Occipital lobe (tissue), 1 donor: ENCODE measurements at regions not wholly inside any gene's neighbourhood (a gene's known extent, or its start where the extent isn't known, plus 50 kb on each side); places are given as distances from the start of the nearest gene placed in this dataset.
A peak's percentile ranks its signal among the peaks of the same experiment; 100 is the strongest.
"Not testable (repeated sequence)": the region's sequence is repeated elsewhere in the genome, so short reads cannot be mapped to it uniquely, and the experiment has no call there.

Experiments used
- DNase-seq: peaks from one replicate; lab custom pipeline; 2025; lab: John Stamatoyannopoulos, UW

GRCh38 chr22:33142282-33143055, 84.3 kb upstream of the SYN3 start:
- no peak for DNase-seq

- DNase-seq = no peak
Observed at GRCh38 chr22:33139937-33140336, 81.8 kb upstream of the SYN3 start.

GRCh38 chr22:33138333-33138732, 80.2 kb upstream of the SYN3 start:
- not testable (repeated sequence) for DNase-seq

- DNase-seq = no peak
Observed at GRCh38 chr22:33130473-33130872, 72.3 kb upstream of the SYN3 start.

DNA sequence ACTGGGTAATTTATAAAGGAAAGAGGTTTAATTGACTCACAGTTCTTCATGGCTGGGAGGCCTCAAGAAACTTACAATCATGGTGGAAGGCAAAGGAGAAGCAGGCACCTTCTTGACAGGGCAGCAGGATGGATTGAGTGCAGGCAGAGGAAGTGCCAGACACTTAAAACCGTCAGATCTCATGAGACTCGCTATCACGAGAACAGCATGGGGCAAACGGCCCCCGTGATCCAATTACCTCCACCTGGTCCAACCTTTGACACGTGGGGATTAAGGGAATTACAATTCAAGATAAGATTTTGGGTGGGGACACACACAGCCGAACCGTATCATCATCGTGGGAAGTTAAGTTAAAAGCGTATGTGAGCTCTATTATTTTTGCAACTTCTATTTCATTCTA, 71.4 kb upstream of the SYN3 start:
- no peak for DNase-seq

DNA sequence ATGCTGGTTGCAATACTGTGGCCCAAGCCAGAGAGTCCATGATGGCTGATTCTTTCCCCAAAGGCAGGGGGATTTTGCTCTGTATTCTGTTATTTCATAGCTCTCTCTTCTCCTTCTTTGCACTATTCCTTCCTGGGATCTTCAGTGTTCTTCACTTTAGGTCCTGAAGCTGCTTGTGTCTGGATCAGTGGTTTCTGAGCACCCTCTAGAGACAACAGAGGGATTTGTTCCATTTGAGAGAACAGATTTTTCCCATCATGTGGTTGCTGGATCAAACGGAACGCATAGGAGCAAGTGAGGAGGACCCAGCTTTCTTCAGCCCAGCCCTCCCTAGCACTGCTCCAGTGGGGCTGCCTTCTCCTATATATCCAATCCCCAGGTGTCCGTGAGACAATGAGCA, 68.7 kb upstream of the SYN3 start:
- peak; percentile 15 for DNase-seq

- DNase-seq = no peak
Observed at GRCh38 chr22:33124471-33124870, 66.3 kb upstream of the SYN3 start.

- not testable (repeated sequence) for DNase-seq
Observed at GRCh38 chr22:33122439-33122838, 64.3 kb upstream of the SYN3 start.

- no peak for DNase-seq
Observed at GRCh38 chr22:33119044-33119443, 60.9 kb upstream of the SYN3 start.

GRCh38 chr22:33117821-33118220, 59.6 kb upstream of the SYN3 start:
- DNase-seq = no peak

DNA sequence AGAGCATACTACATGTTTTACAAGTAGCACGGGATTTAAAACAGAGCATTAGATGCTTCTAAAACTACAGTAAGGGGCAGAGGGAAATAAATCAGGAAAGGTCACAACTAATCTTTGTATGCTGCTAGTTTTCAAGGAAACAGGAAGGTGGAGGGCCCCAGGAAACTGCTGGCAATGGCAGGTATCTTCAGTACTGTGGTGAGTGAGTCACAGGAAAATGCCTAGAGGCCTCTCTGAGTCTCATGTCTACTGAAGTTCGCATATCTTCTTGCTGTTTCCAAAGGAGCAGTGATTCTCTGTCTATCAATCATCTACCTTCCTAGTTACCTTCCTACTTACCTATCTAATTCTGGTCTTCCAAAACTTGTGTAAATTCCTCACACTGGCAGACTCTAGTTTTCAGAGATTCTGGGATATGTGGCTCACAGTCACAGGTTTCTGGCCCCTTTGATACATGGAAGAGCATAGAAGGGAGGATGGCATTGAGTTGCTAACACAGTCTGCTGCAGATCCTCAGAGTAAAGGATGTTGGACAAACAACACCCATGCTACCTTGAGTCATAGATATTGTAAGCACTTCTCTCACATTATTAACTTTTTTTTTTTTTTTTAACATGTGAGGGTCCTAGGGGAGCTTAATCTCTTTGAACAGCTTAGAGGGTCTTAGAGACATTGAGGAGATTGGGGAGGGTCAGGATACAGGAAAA, 58.8 kb upstream of the SYN3 start:
- DNase-seq = no peak

DNA sequence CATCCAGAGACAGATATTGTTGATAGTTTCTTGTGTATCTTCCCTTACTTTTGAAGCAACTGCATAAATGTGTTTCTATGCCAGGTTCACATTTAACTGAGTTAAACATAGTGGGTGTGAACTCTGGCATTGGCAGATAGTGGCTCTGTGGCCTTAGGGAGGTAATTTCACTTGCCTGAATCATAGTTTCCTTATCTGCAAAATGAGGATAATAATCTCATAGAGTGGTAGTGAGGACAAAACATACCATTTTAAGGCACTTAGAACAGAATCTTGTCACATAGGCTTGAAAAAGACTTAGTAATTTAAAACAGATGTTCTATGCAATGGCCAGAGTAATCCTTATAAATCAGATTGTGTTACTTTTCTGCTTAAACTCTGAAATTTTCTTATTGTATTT, 56.4 kb upstream of the SYN3 start:
- no peak for DNase-seq

DNA sequence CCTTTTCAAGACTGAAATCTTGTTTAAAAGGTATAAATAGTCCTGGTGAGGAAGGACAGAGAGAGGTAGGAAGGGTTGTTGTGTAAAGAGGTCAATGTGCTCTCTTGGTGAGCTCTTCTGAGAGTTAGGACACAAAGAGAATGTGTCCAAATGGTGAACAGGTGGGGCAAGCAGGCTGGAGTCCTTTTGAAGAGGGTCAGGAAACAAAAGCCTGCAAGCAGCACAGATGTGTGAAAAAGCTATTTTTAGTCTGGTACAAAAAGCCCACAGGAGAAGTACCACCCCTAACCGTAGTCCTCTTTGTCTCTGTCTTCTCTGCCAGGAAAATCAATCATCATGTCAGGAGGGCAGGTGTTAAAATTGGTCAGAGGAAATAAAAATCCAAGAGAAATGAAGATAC, 54.4 kb upstream of the SYN3 start:
- no peak for DNase-seq

DNA sequence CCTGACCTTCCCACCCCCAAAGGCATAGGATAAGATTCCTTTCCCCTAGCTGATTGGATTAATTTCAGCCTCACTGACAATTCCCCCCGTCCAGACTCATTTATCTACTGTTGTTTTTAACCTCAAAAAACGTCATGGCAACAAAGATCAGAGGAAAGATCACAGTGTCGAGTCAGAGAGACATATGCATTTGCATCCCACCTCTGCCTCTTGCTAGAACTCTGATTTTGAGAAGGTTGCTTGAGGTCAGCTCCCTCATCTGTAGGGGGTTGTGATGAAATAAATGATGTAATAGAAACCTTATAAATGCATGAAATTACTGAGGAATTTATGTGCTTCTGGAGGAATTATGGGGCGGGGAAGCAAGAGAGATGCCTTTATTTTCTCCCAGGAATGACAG, 53.3 kb upstream of the SYN3 start:
- DNase-seq = no peak

DNA sequence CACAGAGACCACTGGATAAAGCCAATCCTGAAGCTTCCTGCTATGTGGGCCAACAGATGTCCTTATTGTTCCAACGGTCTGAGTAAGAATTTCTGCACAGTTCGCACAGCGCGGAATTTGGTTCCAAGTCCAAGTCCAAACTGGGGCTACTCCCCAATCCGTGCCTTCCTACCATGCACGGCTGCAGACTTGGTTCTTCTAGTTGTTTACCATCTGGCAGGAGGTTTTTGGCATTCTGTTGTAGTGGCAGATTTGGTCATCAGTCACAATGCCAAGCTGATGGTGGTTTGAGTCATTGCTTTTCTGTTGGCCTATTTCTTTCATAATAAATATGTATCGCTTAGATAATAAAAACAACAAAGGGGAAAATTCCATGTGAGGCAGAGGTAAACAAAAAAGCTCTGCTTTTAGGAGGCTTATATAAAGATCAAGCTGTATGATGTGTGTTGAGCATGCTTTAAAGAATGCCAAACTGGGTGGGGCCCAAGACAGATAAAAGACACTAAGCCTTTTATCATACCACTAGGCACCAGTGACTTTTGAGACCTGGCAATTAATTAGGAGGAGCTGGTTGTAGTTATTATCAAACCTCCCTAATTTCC, 52.5 kb upstream of the SYN3 start:
- peak; percentile 49 for DNase-seq

DNA sequence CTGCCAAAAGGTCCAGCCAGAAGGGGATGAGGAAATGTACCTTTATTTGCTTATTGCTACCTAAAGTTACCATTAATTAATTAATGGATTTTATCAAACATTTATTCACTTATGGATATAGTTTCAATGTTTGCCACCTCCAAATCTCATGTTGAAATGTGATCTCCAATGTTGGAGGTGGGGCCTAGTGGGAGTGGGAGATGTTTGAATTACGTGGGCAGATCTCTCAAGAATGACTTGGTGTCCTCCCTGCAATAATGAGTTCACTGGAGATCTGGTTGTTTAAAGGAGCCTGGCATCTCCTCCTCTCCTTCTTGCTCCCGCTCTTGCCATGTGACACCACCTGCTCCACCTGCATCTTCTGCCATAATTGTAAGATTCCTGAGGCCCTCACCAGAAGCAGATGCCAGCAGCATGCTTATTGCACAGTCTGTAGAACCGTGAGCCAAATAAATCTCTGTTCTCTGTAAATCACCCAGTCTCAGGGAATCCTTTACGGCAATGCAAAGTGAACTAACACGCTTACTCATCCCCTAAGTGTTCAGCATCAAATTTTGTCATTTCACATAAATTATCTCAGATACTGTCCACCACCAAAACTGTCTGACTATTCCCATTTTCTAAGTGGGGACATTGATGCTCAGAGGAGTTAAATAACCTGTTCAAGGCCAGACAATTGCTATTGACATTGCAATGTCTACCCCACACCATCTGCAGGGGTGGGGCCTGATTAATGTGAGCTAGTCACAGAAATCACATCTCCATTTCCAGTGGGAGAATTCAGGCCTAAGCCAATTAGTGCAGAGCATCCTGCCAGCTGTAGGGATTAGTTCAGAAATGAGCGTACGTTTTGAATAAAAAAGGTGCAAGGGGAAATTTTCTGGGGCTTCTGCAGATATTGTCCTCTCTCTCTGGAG, 51.6 kb upstream of the SYN3 start:
- DNase-seq = no peak

GRCh38 chr22:33108037-33108436, 49.9 kb upstream of the SYN3 start:
- DNase-seq = no peak
